GM21717 (cell line): ENCODE measurements at regions not wholly inside any gene's neighbourhood (a gene's known extent, or its start where the extent isn't known, plus 50 kb on each side); places are given as distances from the start of the nearest gene placed in this dataset.

ENCODE experiments used
- ATAC-seq: cut with Tn5 transposase; IDR thresholded peaks from one replicate; pipeline ENCODE4 v1.9.1; 2021; ENCODE audit warnings: mild to moderate bottlenecking, moderate library complexity; ENCODE audit not compliant: unreplicated experiment

DNA sequence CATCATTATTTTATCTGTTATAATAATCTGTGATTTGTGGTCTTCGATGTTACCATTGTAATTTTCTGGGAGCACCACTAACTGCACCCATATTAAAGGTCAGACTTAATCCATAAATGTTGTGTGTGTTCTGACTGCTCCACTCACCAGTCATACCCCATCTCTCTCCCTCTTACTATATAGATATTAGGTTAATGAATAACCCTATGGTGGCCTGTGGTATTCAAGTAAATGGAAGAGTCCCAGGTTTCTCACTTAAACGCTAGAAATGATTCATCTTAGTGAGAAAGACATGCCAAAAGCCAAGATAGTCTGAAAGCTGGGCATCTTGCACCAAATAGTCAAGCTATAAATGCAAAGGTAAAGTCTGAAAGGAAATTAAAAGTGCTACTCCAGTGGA lies 1358.5 kb downstream of the ROBO2 start:
- ATAC-seq, result no peak

GRCh38 chr3:78402720-78403119 lies 1362.8 kb downstream of the ROBO2 start:
- ATAC-seq, result no peak

GRCh38 chr3:78405745-78406144 lies 1362.1 kb downstream of the ROBO1 start:
- no peak for ATAC-seq

DNA sequence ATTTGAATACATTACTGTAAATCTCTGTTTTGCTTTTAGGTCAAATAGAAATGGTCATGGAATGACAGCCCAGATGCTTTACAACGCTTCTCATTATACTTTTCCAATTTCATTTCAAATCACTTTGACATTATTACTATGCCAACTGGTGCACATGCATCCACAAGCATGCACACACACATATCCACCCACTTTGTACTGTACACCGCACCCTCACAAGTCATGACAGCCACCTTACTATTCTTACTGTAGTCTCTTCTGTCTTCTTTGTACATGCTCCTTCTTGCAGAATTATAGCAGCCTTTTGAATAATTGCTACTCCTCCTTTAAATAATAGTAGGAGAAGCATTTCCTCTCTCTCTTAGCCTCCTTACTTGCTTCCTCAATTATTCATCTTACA lies 1361.4 kb downstream of the ROBO1 start:
- ATAC-seq, result no peak

- ATAC-seq, result no peak
These were observed 1357.7 kb downstream of the ROBO1 start for GRCh38 chr3:78410077-78410476.

DNA sequence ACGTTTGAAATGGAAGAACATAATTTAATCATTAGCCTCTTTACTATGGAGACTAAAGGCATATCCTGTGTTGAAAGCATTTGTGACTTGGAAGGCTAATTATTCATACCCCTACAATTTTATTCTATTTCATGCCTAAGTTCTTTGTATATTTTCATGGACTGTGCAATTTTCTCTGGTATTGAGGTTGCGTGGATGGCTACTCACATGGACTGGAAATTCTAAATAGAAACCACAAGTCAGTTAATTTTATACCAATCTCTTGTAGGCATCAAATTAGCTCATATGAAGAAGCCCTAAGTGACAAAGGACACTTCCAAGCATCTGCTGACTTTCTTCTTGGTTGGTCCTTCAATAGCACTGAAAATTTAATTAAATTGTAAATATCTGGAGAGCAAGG lies 1353.5 kb downstream of the ROBO1 start:
- ATAC-seq, result no peak

GRCh38 chr3:78420611-78421010 lies 1347.2 kb downstream of the ROBO1 start:
- ATAC-seq, result no peak

DNA sequence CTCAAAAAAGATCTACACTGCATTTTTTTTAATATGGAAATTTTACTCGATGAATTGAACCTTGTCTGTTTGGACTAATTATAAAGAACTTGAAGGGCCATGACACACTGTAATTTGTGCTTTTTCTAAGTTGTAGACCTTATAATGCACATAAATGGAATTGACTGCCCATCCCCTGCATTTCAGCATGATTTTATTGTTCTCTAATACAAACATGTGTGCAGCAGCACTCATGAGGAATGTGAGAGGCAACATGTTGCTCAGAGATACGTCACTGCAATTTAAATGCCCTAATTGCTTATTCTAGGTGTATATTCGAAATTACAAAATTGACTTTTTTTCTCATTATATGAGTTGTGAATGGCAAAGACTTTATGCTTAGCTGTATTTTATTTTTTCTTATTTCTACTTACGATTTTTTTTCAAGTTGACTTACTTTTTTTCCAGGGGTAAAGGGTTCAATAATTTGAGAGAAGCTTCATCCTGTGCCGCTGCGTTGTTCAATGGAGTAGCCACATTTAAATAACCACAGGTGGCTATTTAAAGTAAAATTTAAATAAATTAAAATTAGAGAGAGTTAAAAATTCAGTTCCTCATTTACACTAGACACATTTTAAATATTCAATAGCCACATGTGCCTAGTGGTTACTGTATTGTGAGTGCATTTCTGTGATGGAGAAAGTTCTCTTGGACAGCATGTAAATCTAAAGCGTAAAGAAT lies 1346.4 kb downstream of the ROBO1 start:
- no peak for ATAC-seq

DNA sequence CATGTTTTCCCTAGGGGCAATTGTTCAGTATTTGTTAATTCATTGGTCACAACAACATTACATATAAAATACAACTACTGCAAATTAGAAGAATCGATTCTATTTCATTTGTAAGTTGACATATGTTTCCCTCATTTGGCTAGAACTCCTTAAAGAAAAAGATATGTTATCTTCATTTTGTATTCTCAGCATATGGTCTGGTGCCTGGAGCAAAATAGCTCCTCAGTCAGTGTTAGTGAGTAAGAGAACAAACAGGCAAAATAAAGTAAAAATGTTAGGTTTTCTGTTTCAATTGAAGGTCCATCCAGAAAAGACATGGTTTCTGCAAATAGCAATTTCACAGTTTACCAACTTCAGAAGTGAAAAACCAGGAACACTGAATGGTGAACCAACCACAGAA lies 1343.1 kb downstream of the ROBO1 start:
- ATAC-seq, result no peak

DNA sequence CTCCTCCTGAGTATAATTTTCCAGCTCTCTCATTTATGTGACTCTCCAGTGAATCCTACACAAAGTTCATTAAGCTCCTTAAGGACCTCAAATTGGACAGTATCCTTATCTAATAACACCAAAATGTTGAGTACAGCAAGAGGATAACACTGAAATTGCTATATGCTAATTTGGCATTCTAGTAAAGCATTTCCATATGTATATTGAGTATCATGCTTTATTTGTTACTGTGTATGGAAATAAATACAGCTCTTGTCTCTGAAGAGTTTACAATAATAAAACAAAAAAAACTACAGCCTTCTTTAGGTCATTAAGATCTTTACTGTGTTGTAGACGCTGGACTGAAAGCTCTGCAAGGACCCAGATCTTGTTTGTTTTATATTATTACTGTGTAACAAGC lies 1341.3 kb downstream of the ROBO1 start:
- ATAC-seq, result no peak

GRCh38 chr3:78427303-78427702 lies 1340.5 kb downstream of the ROBO1 start:
- no peak for ATAC-seq

DNA sequence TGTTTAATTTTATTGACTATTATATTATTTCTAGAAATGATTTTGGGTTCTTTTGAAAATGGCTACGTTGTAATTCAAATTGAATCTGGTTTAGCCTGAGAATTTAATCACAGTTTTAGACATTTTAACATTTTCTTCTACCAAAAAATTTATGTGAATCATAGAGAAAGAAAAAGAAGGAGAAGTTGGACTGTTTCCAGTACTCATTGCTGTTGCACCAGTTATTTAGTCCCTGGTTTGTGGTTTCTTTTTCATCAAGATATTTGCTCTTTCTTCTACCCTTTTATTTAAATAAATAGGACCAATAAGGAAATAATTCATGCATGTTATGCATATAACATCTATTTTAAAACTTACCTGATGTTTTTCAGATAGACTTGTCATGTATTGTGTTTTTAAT lies 1337.1 kb downstream of the ROBO1 start:
- ATAC-seq, result no peak

DNA sequence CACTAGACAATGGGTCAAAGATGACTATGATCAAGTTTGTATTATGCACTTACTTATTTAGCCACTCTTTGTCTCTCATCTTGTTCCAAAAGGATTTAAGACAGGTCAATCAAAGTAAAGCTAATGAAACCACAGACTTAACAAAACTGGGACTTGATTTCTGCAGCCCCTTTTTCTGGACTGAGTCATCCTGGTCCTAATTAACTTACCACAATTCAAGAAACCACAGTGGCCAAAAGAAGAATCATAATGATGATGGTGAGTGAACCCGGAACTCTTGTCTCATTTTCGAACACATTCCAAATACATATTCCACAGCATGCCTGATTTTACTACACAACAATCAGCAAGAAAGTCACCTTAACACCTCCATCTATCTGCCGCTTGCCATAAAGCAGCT lies 1333.0 kb downstream of the ROBO1 start:
- ATAC-seq, result no peak

DNA sequence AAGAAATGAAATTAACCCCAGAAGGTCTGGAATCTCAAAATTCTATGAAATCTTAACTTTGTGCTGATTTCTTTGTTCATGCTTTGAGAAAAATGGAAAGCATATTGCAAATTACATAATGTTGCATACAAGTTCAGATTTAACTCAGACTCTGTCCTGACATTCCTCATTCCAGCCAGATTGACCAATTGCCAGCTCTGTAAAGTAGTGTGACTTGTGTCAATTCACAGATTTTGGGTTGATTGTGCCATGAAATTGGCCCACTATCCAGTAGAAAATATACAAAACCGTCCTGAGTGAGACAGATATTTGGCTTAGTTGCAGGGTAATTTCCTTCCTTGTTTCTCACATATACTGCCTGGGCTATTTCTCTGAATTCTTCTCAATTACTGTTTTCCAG lies 1312.6 kb downstream of the ROBO1 start:
- no peak for ATAC-seq

DNA sequence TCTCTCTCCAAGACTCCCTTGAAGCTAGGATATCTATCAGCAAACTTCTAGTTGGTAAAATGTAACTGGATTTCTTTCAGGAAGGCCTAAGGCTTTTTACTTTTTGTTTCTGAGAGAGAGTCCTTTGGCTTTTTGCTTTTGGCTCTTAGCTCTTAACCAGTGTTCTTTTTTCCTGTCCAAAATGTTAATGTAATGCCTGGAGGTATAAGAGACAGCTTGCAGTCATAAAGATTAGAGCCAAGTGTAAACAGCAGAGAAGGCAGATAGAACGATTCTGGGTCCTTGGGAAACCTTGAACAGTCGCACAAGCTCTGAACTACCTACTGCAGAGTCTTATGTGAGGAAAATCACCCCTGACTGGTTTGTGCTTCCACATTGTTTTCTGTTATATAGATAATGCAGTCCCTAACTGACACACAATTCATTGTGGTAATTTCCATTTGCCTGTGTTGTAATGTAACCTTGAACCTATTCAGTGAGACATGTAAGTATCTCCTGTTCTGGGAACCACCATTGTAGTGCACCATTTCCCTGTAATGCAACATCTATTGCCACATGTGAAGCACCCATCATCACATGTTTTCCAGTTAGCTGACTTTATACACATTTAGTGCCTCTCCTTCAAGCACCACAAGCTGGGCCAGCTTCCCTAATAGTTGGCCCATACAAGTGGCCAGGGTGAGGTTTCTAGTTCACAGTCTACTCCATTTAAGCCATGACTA lies 1311.9 kb downstream of the ROBO1 start:
- ATAC-seq, result no peak

DNA sequence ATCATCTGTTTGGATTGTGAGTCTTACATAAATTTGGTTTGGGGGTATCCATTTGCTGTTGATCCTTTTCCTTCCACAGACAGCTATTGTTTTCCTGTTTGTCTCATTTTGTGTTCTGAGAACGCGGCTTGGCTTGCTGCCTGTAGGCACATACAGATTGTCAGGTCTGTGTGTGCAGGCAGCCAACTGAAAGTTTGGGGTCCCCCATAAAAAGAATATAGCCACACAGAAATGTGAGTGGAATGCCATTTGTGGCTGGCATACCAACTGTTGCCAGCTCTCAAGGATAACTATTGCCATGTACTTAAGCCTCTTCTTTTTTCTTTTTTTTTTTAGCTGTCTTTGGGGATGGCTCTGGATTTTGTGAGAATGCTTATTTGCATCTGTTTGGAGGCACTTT lies 1308.0 kb downstream of the ROBO1 start:
- no peak for ATAC-seq

GRCh38 chr3:78462021-78462420 lies 1305.8 kb downstream of the ROBO1 start:
- ATAC-seq, result no peak

DNA sequence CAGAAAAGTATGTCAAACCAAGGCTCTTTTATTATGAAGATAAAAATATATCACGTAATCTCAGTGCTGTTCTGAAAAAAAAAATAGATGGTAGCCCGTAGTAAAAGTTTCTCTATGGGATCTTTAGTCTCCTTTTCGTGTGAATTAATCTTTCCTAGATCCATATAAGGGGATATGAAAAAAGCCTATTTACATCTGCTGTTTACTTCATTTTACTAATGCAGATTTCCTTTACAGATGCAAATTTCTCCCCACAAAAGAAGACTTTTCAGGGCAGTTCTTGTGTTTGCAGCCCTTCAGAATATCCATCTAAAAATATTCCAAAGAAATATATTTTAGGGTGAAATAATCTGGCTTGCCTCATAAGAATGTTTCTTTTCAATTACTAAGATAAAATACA lies 1291.7 kb downstream of the ROBO1 start:
- no peak for ATAC-seq

DNA sequence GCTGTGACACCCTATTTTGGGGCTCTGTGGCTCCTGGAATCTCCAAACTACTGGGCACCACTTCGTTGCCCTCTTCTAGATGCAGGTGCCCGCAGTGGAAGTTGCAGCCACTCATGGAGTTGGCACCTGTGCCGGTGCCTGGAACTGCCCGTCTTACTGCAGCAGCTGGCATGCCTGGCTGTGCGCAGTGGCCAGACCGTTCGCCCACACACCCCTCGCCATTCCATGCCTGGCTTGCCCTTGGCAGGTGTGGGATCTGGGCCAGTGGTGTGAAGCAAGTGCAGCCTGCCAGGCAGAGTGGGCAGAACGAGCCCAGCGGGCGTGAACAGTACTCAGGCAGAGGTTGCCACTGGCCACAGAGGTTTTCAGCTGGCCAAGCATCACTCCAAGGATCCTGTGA lies 1286.7 kb downstream of the ROBO1 start:
- ATAC-seq, result no peak

GRCh38 chr3:78483090-78483489 lies 1284.7 kb downstream of the ROBO1 start:
- ATAC-seq, result no peak

DNA sequence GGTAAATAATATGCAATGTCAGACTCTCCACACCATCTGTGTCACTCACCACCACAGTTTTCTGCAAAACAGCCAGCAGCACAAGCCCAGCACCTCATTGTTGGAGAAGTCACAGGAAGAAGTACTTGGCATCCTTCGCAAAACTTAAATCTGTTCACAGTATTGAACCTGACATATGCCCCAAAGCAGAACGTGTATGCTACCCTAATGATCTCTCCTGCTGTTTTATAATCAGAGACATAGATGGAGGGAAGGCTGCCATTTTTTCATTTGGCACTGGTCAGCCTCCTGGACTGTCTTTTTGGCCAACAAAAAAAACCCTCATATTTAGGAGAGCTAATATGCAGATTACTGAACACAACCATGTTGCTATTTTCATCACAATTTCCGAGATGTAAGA lies 1272.9 kb downstream of the ROBO1 start:
- no peak for ATAC-seq

GRCh38 chr3:78495301-78495700 lies 1272.5 kb downstream of the ROBO1 start:
- ATAC-seq, result no peak

GRCh38 chr3:78496501-78496900 lies 1271.3 kb downstream of the ROBO1 start:
- ATAC-seq, result no peak
